Upper lobe of left lung (tissue), 4 donors: ENCODE measurements at regions not wholly inside any gene's neighbourhood (a gene's known extent, or its start where the extent isn't known, plus 50 kb on each side); places are given as distances from the start of the nearest gene placed in this dataset.

Experiments
- CTCF ChIP-seq, 6 experiments: fragments of 450-650 bp in 4 of 6; fragments of 200-600 bp in 2 of 6; sonication (generic) in 2 of 6; IDR thresholded peaks; one replicate each; pipeline ENCODE4 v1.5.1; 2016 to 2019; ENCODE audit warnings: antibody characterized with exemption in 6 of 6
- EP300 ChIP-seq, 4 donors: sonication (generic); formaldehyde crosslinking; IDR thresholded peaks; one replicate each; pipeline ENCODE4 v1.5.1; 2017; ENCODE audit warnings: antibody characterized with exemption in 4 of 4, control low read depth in 2 of 4

- TF ChIP-seq CTCF (IDR thresholded peaks at IDR 0.05): no peak
- TF ChIP-seq EP300 (IDR thresholded peaks at IDR 0.05): no peak
Measured at GRCh38 chr6:146965110-146965689, 239.0 kb upstream of the STXBP5 start.
